C4-2B (cell line): ENCODE measurements at regions not wholly inside any gene's neighbourhood (a gene's known extent, or its start where the extent isn't known, plus 50 kb on each side); places are given as distances from the start of the nearest gene placed in this dataset.
"Not testable (repeated sequence)": the region's sequence is repeated elsewhere in the genome, so short reads cannot be mapped to it uniquely, and the experiment has no call there.

ENCODE experiments used
- CTCF ChIP-seq: fragments of 450-650 bp; conservative IDR thresholded peaks from 2 replicates; pipeline ENCODE4 v1.5.1; 2017; ENCODE audit warnings: mild to moderate bottlenecking
- ZFX ChIP-seq: fragments of 450-650 bp; IDR thresholded peaks from 2 replicates; pipeline ENCODE4 v1.6.1; 2017

- TF ChIP-seq CTCF, ZFX: not testable (repeated sequence)
Measured at GRCh38 chr2:220779076-220779475, 793.0 kb downstream of the EPHA4 start.
